ENCODE measurements at regions not wholly inside any gene's neighbourhood (a gene's known extent, or its start where the extent isn't known, plus 50 kb on each side); places are given as distances from the start of the nearest gene placed in this dataset.

- TF ChIP-seq POLR2A (IDR thresholded peaks at IDR 0.05) = no peak
- no peak for TF ChIP-seq CTCF (IDR thresholded peaks at IDR 0.05)
Observed at GRCh38 chr3:64305731-64306130, 80.5 kb upstream of the PRICKLE2 start.
